ENCODE measurements at regions not wholly inside any gene's neighbourhood (a gene's known extent, or its start where the extent isn't known, plus 50 kb on each side); places are given as distances from the start of the nearest gene placed in this dataset.

GRCh38 chr12:125408718-125409117, 343.5 kb downstream of the AACS start:
- H3K27me3 Mint-ChIP-seq (ENCODE audit: low read depth), result no peaks in the 10 kb centered on the region
- TF ChIP-seq CBFB (CRISPR knock-in tag; IDR thresholded peaks at IDR 0.05; ENCODE audit: low read depth) (no peak), EMX1 (CRISPR knock-in tag; IDR thresholded peaks at IDR 0.05) (no peak), ZNF263 (CRISPR knock-in tag; IDR thresholded peaks at IDR 0.05; ENCODE audit: low read depth) (no peak), ZBTB43 (CRISPR knock-in tag; IDR thresholded peaks at IDR 0.05) (no peak), PRRX2 (CRISPR knock-in tag; IDR thresholded peaks at IDR 0.05) (no peak), ZNF671 (CRISPR knock-in tag; IDR thresholded peaks at IDR 0.05) (no peak)
- peaks cover 1% of the 10 kb centered on the region; the same call in 1 of the 2 replicates for H3K36me3 Mint-ChIP-seq
- ATAC-seq, result no peak
- ChIA-PET CTCF (interaction anchor here (0.6 to 0.8 kb wide), 2 partner anchors 171 to 216 kb away, joined by 3 to 4 read pairs; no protein-coding TSS in a partner anchor), POLR2A (no interaction called here)
- H3K9me3 Mint-ChIP-seq, result 0 out of 2 replicates have a peak, but pooled peaks cover 3% of the 10 kb centered on the region
- no peak overlapping the region for H3K4me3 Mint-ChIP-seq
- peaks cover 1% of the 10 kb centered on the region; the same call in 1 of the 2 replicates for H3K4me1 Mint-ChIP-seq
- DNase-seq (ENCODE audit: low spot score), result no peak
- no peak overlapping the region for H3K27ac Mint-ChIP-seq

- H3K4me3 Mint-ChIP-seq, result no peak overlapping the region
- peaks cover 8% of the 10 kb centered on the region; the same call in 1 of the 2 replicates for H3K36me3 Mint-ChIP-seq
- no peaks in the 10 kb centered on the region for H3K27me3 Mint-ChIP-seq (ENCODE audit: low read depth)
- ATAC-seq, result no peak
- H3K4me1 Mint-ChIP-seq, result peaks cover 3% of the 10 kb centered on the region; the same call in 1 of the 2 replicates
- peak overlapping the region; percentile 26; the same call in 1 of the 2 replicates for H3K27ac Mint-ChIP-seq
- 0 out of 2 replicates have a peak, but pooled peaks cover 3% of the 10 kb centered on the region for H3K9me3 Mint-ChIP-seq
- no peak for DNase-seq (ENCODE audit: low spot score)
- ChIA-PET POLR2A (no interaction called here), CTCF (no interaction called here)
- TF ChIP-seq NR2C2 (CRISPR knock-in tag; IDR thresholded peaks at IDR 0.05), result no peak
- no peak for TF ChIP-seq SP1 (CRISPR knock-in tag; conservative IDR thresholded peaks at IDR 0.05)
- no peak for TF ChIP-seq ZNF121 (CRISPR knock-in tag; IDR thresholded peaks at IDR 0.05)
- TF ChIP-seq NFYB (CRISPR knock-in tag; conservative IDR thresholded peaks at IDR 0.05; ENCODE audit: low read depth), result no peak
- no peak for TF ChIP-seq E2F1 (CRISPR knock-in tag; IDR thresholded peaks at IDR 0.05)
- no peak for TF ChIP-seq FOXP4 (CRISPR knock-in tag; IDR thresholded peaks at IDR 0.05)
- no peak for TF ChIP-seq ZNF671 (CRISPR knock-in tag; IDR thresholded peaks at IDR 0.05)
- no peak for TF ChIP-seq ZNF138 (CRISPR knock-in tag; conservative IDR thresholded peaks at IDR 0.05)
- TF ChIP-seq ZNF532 (CRISPR knock-in tag; IDR thresholded peaks at IDR 0.05; ENCODE audit: borderline replicate concordance), result no peak
- no peak for TF ChIP-seq RORB (CRISPR knock-in tag; IDR thresholded peaks at IDR 0.05)
- no peak for TF ChIP-seq OVOL2 (CRISPR knock-in tag; IDR thresholded peaks at IDR 0.05; ENCODE audit: borderline replicate concordance)
- no peak for TF ChIP-seq PRRX2 (CRISPR knock-in tag; IDR thresholded peaks at IDR 0.05)
- no peak for TF ChIP-seq HMGA2 (CRISPR knock-in tag; IDR thresholded peaks at IDR 0.05)
- TF ChIP-seq SMAD4 (CRISPR knock-in tag; IDR thresholded peaks at IDR 0.05), result no peak
- TF ChIP-seq ZNF232 (CRISPR knock-in tag; IDR thresholded peaks at IDR 0.05), result no peak
- TF ChIP-seq ZNF416 (CRISPR knock-in tag; IDR thresholded peaks at IDR 0.05), result no peak
- no peak for TF ChIP-seq ESRRA (CRISPR knock-in tag; IDR thresholded peaks at IDR 0.05; ENCODE audit: borderline replicate concordance)
- TF ChIP-seq PRDM15 (CRISPR knock-in tag; IDR thresholded peaks at IDR 0.05), result no peak
Measured at GRCh38 chr12:125412506-125412905, 347.3 kb downstream of the AACS start.
